Cardiac fibroblast (primary cell): ENCODE measurements at regions not wholly inside any gene's neighbourhood (a gene's known extent, or its start where the extent isn't known, plus 50 kb on each side); places are given as distances from the start of the nearest gene placed in this dataset.
"Not testable (repeated sequence)": the region's sequence is repeated elsewhere in the genome, so short reads cannot be mapped to it uniquely, and the experiment has no call there.

ENCODE experiments used
- DNase-seq, 2 donors: peaks; one replicate each; pipeline versions ENCODE4 v3.0.0 to v3.0.0-alpha.2; 2010; ENCODE audit warnings: low read depth in 2 of 2
- H3K4me3 ChIP-seq, 2 donors: replicated peaks in 1 of 2; 1 replicate in 1 of 2; 2 replicates in 1 of 2; pipeline ENCODE4 v1.5.1; 2011; ENCODE audit warnings: low read depth in 2 of 2, low read length in 2 of 2, mild to moderate bottlenecking in 2 of 2, moderate library complexity in 1 of 2
- TF ChIP-seq, protein P1 (sequence below): IDR thresholded peaks from one replicate; pipeline ENCODE4 v1.5.1; 2011; ENCODE audit warnings: low read depth, mild to moderate bottlenecking, low read length, inconsistent platforms

DNA sequence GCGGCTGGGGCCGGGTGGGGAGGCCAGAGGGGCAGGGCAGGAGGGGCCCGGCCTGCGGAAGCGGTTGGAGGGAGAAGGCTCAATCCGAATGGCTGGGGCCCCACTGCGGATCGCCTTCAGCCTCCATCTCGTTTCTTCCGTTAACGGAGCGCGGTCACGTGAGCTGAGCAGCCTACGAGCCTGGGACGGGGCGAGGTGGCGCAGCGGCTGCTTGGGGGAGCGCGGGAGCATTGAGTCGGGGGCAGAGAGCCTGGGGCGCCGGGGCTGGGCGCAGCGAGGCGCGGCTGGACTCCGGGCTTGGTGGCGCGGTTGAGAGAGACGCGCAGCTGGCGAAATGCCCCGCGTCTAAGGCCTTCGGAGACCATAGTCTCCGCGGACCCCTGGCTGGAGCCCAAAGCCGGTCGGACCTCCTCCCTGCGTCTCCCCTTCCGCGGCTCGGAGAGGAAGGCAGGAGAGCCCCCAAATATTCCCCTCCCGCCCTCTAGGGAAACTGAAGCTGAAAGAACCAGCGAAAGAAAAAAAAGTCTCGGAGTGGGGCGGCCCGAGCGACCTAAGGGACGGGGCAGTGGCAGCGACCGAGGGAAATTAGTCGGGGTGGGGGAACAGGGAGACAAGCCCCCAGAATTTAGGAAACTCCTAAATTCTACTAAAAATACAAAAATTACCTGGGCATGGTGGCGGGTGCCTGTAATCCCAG lies 94.7 kb upstream of the PLEKHM1 start:
- peak overlapping the region; percentile 77 to 78 for H3K4me3 ChIP-seq
- DNase-seq: peak; percentile 79 to 83
- TF ChIP-seq, protein P1, sequence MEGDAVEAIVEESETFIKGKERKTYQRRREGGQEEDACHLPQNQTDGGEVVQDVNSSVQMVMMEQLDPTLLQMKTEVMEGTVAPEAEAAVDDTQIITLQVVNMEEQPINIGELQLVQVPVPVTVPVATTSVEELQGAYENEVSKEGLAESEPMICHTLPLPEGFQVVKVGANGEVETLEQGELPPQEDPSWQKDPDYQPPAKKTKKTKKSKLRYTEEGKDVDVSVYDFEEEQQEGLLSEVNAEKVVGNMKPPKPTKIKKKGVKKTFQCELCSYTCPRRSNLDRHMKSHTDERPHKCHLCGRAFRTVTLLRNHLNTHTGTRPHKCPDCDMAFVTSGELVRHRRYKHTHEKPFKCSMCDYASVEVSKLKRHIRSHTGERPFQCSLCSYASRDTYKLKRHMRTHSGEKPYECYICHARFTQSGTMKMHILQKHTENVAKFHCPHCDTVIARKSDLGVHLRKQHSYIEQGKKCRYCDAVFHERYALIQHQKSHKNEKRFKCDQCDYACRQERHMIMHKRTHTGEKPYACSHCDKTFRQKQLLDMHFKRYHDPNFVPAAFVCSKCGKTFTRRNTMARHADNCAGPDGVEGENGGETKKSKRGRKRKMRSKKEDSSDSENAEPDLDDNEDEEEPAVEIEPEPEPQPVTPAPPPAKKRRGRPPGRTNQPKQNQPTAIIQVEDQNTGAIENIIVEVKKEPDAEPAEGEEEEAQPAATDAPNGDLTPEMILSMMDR: peak; percentile 31

DNA sequence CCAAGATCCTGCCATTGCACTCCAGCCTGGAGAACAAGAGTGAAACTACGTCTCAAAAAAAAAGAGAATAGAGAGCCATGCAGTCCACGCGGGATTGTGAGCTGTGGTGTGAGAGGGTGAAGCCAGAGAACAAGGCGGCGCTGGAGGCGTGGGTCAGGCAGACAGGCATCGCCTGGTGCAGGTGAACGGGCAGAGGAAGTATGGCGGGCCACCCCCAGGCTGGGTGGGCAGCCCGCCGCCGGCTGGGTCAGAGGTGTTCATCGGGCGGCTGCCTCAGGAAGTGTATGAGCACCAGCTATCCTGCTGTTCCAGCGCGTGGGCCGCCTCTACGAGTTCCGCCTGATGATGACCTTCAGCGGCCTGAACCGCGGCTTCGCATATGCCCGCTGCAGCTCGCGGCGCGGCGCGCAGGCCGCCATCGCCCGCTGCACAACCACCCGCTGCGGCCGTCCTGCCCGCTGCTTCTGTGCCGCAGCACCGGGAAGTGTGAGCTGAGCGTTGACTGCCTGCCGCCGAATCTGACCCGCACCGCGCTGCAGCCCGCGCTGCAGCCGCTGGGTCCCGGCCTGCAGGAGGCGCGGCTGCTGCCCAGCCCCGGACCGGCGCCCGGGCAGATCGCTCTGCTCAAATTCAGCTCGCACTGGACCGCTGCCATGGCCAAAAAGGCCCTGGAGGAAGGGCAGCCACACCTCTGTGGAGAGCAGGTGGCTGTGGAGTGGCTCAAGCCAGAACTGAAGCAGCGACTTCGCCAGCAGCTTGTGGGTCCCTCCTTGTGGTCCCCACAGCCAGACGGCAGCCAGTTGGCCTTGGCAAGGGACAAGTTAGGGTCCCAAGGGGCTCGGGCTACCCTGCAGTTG lies 95.5 kb upstream of the PLEKHM1 start:
- peak; percentile 36 to 39 for DNase-seq
- peak overlapping the region; percentile 77 to 78 for H3K4me3 ChIP-seq

DNA sequence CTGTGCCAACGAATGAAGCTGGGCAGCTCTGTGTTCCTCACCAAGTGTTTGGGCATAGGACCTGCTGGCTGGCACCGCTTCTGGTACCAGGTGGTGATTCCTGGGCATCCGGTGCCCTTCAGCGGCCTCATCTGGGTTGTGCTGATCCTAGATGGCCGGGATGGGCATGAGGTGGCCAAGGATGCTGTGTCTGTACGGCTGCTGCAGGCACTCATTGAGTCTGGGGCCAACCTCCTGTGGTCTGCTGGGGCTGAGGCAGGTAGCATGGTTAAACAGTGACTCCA lies 96.1 kb upstream of the PLEKHM1 start:
- DNase-seq, H3K4me3 ChIP-seq: not testable (repeated sequence)

DNA sequence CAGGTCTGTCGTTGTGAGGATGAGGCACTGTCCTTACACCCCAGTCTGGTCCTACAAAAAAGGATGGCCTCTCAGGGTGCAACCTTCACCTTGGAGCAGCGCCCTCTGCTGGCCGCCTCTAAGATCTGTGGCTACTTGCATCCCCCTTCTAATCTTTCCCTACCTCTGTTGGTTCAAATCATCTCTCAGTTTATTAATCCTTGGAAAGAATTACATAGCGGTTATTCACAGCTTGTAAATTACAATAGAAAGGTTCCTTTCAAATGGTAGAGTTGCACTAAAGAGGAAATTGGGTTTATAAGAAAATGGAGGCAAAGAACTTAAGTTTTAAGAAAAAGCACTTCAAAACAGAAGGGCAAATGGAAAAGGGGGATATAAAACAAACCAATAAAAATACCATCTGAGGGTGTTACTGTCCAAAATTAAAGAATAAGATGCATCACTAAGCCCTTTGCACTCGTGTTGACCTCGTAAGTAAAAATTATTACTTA lies 102.0 kb upstream of the PLEKHM1 start:
- TF ChIP-seq, protein P1: peak; percentile 63
- H3K4me3 ChIP-seq: not testable (repeated sequence)
- peak; percentile 67 to 76 for DNase-seq

DNA sequence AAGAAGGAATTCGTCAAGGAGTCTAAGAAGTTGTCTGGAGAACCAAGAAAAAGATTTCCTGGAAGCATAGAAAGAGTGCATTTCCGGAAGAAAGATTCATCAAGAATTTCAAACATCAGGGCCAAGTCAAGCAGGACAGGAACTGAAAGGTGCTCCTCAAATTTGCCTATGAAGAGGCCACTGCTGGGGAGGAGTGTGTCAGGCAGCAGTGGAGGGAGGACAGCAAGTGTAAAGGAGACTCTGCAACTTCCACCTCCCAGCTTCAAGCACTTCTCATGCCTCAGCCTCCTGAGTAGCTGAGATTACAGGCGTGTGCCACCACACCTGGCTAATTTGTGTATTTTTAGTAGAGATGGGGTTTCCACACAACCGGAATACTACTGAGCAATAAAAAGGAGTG lies 105.8 kb upstream of the PLEKHM1 start:
- DNase-seq, H3K4me3 ChIP-seq: not testable (repeated sequence)

DNA sequence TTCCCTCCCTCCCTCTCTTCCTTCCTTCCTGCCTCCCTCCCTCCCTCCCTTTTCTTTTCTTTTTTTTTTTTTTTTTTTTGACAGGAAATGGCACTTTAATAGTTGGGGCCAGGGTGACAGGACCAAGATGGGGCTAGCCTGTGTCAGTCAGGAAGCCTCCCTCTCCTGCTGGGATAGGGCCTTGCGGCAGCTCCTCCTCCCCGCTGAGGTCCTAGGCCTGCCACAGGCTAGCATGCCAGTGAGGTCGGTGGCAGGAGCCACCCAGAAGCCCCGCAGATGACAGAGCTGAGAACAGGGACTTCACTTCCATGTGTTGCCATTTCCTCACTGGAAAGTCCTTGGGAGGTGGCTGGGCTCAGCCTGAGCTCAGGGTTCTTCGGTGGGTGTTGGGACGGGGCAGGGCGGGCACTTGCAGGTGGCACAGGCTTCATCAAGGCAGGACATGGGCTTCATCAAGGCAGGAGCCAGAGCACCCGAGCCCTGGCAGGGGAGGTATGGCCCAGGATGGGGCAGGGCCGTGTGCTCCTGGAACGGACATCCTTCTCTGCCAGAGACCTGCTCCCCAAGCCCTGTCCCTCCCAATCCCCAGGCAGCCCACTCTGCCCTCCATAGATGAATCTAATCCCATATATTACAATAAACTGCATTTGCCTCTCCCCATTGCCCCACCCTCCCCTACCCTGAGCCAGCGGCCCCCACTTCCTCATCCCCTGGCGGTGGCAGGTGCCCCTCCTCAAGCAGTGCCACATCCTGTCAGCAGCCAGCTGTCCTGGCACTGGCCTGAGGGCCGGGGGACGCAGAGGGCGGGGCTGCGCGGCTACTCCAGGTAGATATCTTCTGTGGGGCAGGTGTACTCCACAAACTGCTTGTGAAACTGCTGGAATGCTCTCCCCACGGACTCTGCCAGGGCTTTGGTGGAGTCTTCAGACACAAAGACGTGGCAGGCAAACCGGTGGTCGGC lies 109.8 kb upstream of the PLEKHM1 start:
- not testable (repeated sequence) for H3K4me3 ChIP-seq, DNase-seq

DNA sequence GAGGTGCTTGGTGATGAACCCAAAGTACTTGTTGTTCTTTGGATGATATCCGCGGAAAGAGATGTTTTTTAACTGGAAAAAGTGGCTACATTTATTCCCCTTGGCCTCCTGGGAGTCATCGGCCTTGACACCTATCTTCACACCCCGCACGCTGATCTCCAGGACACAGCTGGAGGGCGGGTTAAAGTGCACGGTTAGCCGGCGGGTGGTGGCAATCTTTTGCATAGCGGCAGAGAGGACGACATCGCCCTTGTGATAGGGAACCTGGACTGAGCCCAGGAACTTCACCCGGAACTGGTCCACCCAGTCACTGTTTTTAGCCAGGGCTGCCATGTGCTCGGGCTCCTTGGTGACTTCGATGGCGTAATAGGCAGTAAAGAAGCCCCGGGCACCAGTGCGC lies 110.5 kb upstream of the PLEKHM1 start:
- H3K4me3 ChIP-seq, DNase-seq: not testable (repeated sequence)

DNA sequence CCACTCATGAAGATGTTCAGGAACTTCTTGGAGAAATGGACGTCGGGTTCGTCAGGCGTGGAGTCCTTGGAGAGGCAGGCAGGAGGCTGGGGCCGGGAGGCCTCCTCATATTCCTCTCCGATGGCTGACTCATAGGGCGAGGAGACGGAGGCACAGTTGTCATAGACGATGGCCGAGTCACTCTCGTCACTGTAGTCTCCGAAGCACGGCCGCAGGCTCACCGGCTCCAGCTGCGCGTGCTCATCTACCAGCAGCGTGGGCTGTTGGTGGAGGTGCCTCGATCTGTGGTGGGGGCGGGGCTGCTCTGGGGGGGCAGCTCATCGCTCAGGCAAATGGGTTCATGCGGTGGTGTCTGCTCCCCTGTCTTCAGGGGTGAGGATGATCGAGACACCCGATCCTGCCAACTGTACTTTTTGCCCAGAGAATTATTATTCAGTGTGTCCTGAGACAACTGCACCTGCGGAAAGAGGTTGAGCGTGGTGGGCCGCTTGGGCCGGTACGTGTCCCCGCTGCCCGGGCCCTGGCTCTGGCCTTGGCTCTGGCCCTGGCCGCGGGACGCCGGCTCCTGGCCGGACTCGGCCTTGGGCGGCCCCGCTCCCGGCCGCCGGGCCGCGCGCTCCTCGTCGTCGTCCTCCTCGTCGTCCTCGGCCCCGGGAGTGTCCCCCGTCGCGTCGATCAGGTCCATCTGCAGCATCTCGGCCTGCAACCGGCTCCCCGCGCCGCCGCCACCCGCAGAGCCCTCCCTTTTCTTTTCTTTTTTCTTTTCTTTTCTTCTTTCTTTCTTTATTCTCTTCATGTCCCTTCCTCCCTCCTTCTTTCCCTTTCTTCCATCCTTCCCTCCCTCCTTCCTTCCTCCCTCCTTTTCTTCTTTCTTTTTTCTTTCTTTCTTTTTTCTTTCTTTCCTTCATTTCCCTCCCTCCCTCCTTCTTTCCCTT lies 111.4 kb upstream of the PLEKHM1 start:
- not testable (repeated sequence) for H3K4me3 ChIP-seq, DNase-seq

DNA sequence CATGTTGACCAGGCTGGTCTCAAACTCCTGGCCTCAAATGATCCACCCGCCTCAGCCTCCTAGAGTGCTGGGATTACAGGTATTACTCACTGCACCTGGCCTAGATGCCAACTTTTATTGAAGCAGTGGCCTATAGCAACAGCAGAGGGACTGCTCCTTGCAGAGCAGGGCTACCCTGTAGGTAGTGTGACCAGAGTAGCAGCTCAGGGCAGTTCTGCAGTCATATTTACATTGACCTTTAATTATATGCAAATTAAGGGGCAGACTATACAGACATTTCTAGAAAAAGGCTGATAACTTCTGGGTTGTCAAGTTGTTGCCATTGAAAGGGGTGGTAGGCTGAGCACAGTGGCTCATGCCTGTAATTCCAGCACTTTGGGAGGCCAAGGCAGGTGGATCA lies 115.2 kb upstream of the PLEKHM1 start:
- H3K4me3 ChIP-seq, DNase-seq: not testable (repeated sequence)

DNA sequence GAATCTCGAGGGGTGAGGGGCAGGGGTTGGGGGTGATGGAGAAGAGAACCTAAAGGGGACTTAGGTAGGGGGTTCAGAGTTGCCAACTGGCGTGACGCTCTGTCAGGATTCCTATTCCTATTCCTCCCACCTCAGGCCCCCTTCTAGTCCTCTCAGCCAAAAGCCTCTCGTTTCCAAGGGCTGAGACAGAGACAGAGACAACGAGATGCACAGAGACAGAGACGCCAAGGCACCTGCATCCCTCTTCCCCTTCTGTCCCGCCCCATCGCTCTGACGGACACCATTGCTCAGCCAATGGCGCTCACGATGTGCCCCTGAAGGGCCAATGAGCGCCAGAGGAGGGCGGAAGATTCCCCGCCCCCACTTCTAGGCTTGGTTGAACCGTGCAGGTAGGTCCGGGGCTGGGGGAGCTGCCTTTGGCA lies 129.5 kb upstream of the PLEKHM1 start:
- not testable (repeated sequence) for DNase-seq
- peak overlapping the region; percentile 27 to 44 for H3K4me3 ChIP-seq

DNA sequence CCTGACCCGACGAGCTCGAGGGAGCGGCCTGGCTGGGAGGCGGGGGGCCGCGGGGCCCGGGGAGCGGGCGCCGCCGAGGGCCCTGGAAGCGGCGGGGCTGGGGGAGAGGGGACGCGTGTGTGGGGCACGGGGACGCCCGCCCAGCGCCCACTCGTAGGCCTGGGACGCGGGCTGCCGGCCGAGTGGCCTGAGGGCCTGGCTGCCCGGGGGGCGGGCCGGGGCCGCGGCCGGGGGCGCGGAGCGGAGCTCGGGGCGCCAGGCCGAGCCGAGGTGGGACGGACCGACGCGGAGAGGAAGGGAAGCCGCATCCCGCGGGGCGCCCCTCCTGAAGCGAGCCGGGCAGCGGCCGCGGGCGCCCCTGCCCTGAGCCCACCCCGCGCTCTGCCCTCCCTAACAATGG lies 129.9 kb upstream of the PLEKHM1 start:
- not testable (repeated sequence) for DNase-seq
- peak overlapping the region; percentile 27 to 44 for H3K4me3 ChIP-seq

DNA sequence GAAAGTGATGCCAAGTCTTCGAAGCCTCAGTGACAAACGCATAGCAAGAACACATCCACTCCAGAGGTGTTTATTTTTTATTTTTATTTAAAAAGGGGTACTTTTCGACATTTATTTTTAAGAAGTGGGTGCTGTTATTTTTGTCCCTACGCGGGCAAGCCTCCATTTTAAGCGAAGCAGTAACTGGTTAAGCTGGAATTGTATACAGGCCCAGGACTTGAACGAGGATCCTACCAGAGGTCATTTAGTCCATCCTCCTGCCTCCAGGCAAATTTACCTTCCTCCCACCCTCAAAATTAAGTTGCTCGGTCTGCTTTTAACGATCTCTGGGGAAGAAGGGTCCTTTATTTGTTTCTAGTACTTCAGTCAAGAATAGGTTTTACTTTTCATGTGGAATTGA lies 130.6 kb upstream of the PLEKHM1 start:
- DNase-seq, H3K4me3 ChIP-seq: not testable (repeated sequence)

DNA sequence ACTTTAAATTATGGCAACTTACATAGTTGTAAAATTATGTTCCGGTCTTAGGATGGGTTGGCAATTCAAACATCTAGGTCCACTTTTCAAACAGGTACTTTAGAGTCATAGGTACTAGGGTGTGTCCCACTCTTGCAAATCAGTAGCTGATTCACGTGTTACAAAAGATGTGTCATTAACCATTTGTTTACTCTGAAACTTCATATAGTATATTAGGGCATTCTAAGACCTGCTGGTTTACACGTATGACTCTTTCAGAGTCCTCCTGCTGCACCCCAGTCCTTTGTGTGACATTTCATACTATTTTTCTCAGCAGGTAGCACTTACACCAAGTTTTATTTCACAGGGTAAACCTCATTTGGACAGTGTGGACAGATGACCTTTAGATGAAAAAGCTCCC lies 131.8 kb upstream of the PLEKHM1 start:
- DNase-seq, H3K4me3 ChIP-seq: not testable (repeated sequence)
